HepG2 (cell line): ENCODE measurements at regions not wholly inside any gene's neighbourhood (a gene's known extent, or its start where the extent isn't known, plus 50 kb on each side); places are given as distances from the start of the nearest gene placed in this dataset.

Experiments used
- ATAC-seq: fragments of 200-7000 bp; cut with Tn5 transposase; 3 replicates; pipeline ENCODE4 v1.9.1; 2020; ENCODE audit warnings: mild to moderate bottlenecking, moderate library complexity
- BruUV-seq: library from RNA; stranded (reverse); fragments of 400-500 nt; replicated peaks from 2 replicates; lab custom pipeline; 2021; lab: Mats Ljungman, UMichigan
- CTCF ChIA-PET: fragments of 300-600 bp; formaldehyde crosslinking; extraction: SDS; loops from one replicate; lab custom pipeline; 2021; ENCODE audit warnings: low total read pairs, inconsistent platforms, low intra/inter-chr PET ratio; lab: Yijun Ruan, JAX
- POLR2A ChIA-PET: fragments of 350-600 bp; sonication (Branson Sonifier 250); formaldehyde crosslinking; loops from one replicate; lab custom pipeline; 2020; ENCODE audit warnings: antibody characterized with exemption, inconsistent platforms; lab: Yijun Ruan, JAX
- DNase-seq: peaks from one replicate; pipeline ENCODE4 v3.0.0-alpha.2; 2015; ENCODE audit warnings: low spot score
- FAIRE-seq: peaks from 3 replicates; lab custom pipeline; 2011; peaks lifted over from hg19 to GRCh38; lab: Jason Lieb, UNC
- H2AFZ ChIP-seq: one replicate; pipeline ENCODE4 v1.6.1; 2011; ENCODE audit warnings: low read length, inconsistent platforms
- H3K27ac ChIP-seq: fragments of 300-600 bp; 3 replicates; pipeline ENCODE4 v1.8.0; 2011; ENCODE audit warnings: mixed run types, mild to moderate bottlenecking, mixed read lengths, low read length, inconsistent platforms; ENCODE audit not compliant: insufficient read depth; ENCODE audit errors: extremely low read length
- H3K27me3 ChIP-seq, 2 experiments: fragments of 200-600 bp in 1 of 2; 2 replicates in 1 of 2; 3 replicates in 1 of 2; pipeline versions ENCODE4 v1.6.0 to v1.8.0; 2011; ENCODE audit warnings: low read length in 2 of 2, mild to moderate bottlenecking in 2 of 2, moderate library complexity in 2 of 2, inconsistent platforms in 1 of 2; ENCODE audit not compliant: insufficient read depth in 2 of 2, control insufficient read depth in 1 of 2
- H3K36me3 ChIP-seq, 2 experiments: fragments of 200-600 bp in 1 of 2; replicated peaks in 1 of 2; 2 replicates in 1 of 2; 3 replicates in 1 of 2; pipeline versions ENCODE4 v1.5.1 to v1.8.0; 2011; ENCODE audit warnings: low read length in 2 of 2, inconsistent platforms in 1 of 2; ENCODE audit not compliant: insufficient read depth in 2 of 2, control insufficient read depth in 1 of 2
- H3K4me1 ChIP-seq: 2 replicates; pipeline ENCODE4 v1.5.1; 2012; ENCODE audit warnings: low read length, inconsistent platforms; ENCODE audit not compliant: insufficient read depth
- H3K4me2 ChIP-seq: 2 replicates; pipeline ENCODE4 v1.6.0; 2011; ENCODE audit warnings: low read depth, low read length, inconsistent platforms
- H3K4me3 ChIP-seq, 3 experiments: fragments of 200-600 bp in 1 of 3; sonication (generic), shearing (Covaris generic) in 1 of 3; replicated peaks in 1 of 3; 2 replicates each; pipeline ENCODE4 v1.5.1; 2011 to 2016; ENCODE audit warnings: low read length in 3 of 3, inconsistent platforms in 2 of 3, low read depth in 2 of 3, mild to moderate bottlenecking in 2 of 3, control low read depth in 1 of 3, mixed read lengths in 1 of 3; ENCODE audit not compliant: insufficient read depth in 1 of 3
- H3K79me2 ChIP-seq: one replicate; pipeline ENCODE4 v1.6.1; 2011; ENCODE audit warnings: low read length, inconsistent platforms; ENCODE audit not compliant: insufficient read depth
- H3K9ac ChIP-seq: 2 replicates; pipeline ENCODE4 v1.6.0; 2011; ENCODE audit warnings: mild to moderate bottlenecking, low read depth, low read length, inconsistent platforms; ENCODE audit not compliant: insufficient read depth
- H3K9me3 ChIP-seq: 2 replicates; pipeline ENCODE4 v1.5.1; 2012; ENCODE audit warnings: mild to moderate bottlenecking, low read length
- H4K20me1 ChIP-seq: 2 replicates; pipeline ENCODE4 v1.6.0; 2011; ENCODE audit warnings: inconsistent platforms, mild to moderate bottlenecking, low read length, moderate library complexity; ENCODE audit not compliant: insufficient read depth
- E2F5 ChIP-seq: sonication (generic); formaldehyde crosslinking; conservative IDR thresholded peaks from 2 replicates; pipeline ENCODE4 v1.4.0; 2020; ENCODE audit warnings: missing genetic modification reagents
- EP300 ChIP-seq, 3 experiments: sonication (generic) in 1 of 3; formaldehyde crosslinking in 1 of 3; IDR thresholded peaks; 2 replicates each; pipeline versions ENCODE4 v1.5.1 to v1.6.1; 2011 to 2020; ENCODE audit warnings: low read depth in 2 of 3, low read length in 2 of 3, borderline replicate concordance in 1 of 3, improper control_type of control experiment in 1 of 3, mild to moderate bottlenecking in 1 of 3, missing genetic modification reagents in 1 of 3, moderate library complexity in 1 of 3
- ESRRA ChIP-seq: sonication (generic); formaldehyde crosslinking; IDR thresholded peaks from 2 replicates; pipeline ENCODE4 v1.5.1; 2020; ENCODE audit warnings: mild to moderate bottlenecking, low read depth, missing genetic modification reagents
- KLF9 ChIP-seq: IDR thresholded peaks from 2 replicates; pipeline ENCODE4 v1.6.1; 2016; ENCODE audit warnings: low read depth
- MAFF ChIP-seq: IDR thresholded peaks from 2 replicates; pipeline ENCODE4 v1.6.1; 2011; ENCODE audit warnings: low read depth, low read length, improper control_type of control experiment
- MAFK ChIP-seq, 2 experiments: IDR thresholded peaks in 1 of 2; conservative IDR thresholded peaks in 1 of 2; 2 replicates each; pipeline ENCODE4 v1.6.1; 2011; ENCODE audit warnings: improper control_type of control experiment in 2 of 2, low read length in 2 of 2
- MTA1 ChIP-seq: sonication (generic); formaldehyde crosslinking; IDR thresholded peaks from 2 replicates; pipeline ENCODE4 v1.4.0; 2020; ENCODE audit warnings: missing genetic modification reagents, mild to moderate bottlenecking, borderline replicate concordance
- NFKBIZ ChIP-seq: IDR thresholded peaks from 2 replicates; pipeline ENCODE4 v1.6.1; 2018; ENCODE audit warnings: missing genetic modification reagents, missing compliant biosample characterization
- SOX5 ChIP-seq: IDR thresholded peaks from 2 replicates; pipeline ENCODE4 v1.6.1; 2016; ENCODE audit warnings: borderline replicate concordance
- SRF ChIP-seq: IDR thresholded peaks from 2 replicates; pipeline ENCODE4 v1.6.1; 2011; ENCODE audit warnings: mild to moderate bottlenecking, low read depth, low read length, moderate library complexity
- STAG1 ChIP-seq: sonication (generic); formaldehyde crosslinking; IDR thresholded peaks from 2 replicates; pipeline ENCODE4 v1.4.0; 2020; ENCODE audit warnings: missing genetic modification reagents
- ZNF660 ChIP-seq: sonication (generic); formaldehyde crosslinking; IDR thresholded peaks from 2 replicates; pipeline ENCODE4 v1.5.1; 2020; ENCODE audit warnings: mild to moderate bottlenecking, low read depth, missing genetic modification reagents, borderline replicate concordance
- ZNF672 ChIP-seq: sonication (generic); formaldehyde crosslinking; IDR thresholded peaks from 2 replicates; pipeline ENCODE4 v1.8.1; 2022; ENCODE audit warnings: missing genetic modification reagents
- WGBS: methylation state at CpG from one replicate; pipeline ENCODE4 v1.1.6; 2017; ENCODE audit warnings: low lambda C conversion rate; 5-methylcytosine and 5-hydroxymethylcytosine counted together
- in situ Hi-C: cut with HindIII; loops from 2 replicates; pipeline ENCODE4 v1.10.0; 2017; ENCODE audit warnings: low pct_unique_long_range_greater_than_20kb; ENCODE audit not compliant: extremely low pct_ligation_motif_present
- intact Hi-C: fragments of 100-400 bp; cut with micrococcal nuclease; formaldehyde crosslinking; loops from one replicate; pipeline ENCODE4 v1.10.0; 2022; ENCODE audit not compliant: unreplicated experiment
- TF ChIP-seq, protein P1 (sequence below): IDR thresholded peaks from 2 replicates; pipeline ENCODE4 v1.6.1; 2018; ENCODE audit warnings: missing genetic modification reagents, mild to moderate bottlenecking, missing compliant biosample characterization

DNA sequence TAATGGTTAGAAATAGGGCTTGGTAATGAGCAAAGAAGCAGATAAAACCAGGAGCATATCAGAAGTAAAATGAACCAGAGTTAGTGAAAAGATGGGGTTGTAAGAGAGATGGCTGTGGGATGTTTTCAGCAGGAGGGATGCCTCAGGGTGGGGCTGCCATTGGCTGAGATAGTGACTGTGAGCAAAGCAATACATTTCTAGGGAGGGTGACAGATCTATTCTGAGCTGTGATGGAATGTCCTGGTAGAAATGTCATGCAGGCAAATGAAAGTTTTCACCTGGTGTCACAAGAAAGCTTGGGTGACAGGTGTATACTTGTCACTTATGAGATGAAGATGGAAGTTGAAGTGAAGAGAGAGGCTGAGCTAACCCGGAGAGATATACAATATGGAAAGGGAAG lies 435.9 kb downstream of the TNS3 start:
- H3K4me3 ChIP-seq: no peak overlapping the region
- FAIRE-seq (no peak), ATAC-seq (no peak), DNase-seq (no peak)
- BruUV-seq: no TSS peak
- no peaks in the 10 kb centered on the region for H4K20me1 ChIP-seq
- H3K79me2 ChIP-seq: no peaks in the 10 kb centered on the region
- no peaks in the 10 kb centered on the region for H3K36me3 ChIP-seq
- CTCF ChIA-PET: no interaction called here
- 89% methylated on average over 1 of the region's 1 CpG for WGBS
- in situ Hi-C loops (no loop called here), intact Hi-C loops (no loop called here)
- no peak overlapping the region for H3K27ac ChIP-seq
- no peak overlapping the region for H3K4me2 ChIP-seq
- TF ChIP-seq KLF9 (CRISPR knock-in tag): no peak
- TF ChIP-seq, protein P1, sequence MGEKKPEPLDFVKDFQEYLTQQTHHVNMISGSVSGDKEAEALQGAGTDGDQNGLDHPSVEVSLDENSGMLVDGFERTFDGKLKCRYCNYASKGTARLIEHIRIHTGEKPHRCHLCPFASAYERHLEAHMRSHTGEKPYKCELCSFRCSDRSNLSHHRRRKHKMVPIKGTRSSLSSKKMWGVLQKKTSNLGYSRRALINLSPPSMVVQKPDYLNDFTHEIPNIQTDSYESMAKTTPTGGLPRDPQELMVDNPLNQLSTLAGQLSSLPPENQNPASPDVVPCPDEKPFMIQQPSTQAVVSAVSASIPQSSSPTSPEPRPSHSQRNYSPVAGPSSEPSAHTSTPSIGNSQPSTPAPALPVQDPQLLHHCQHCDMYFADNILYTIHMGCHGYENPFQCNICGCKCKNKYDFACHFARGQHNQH (CRISPR knock-in tag): no peak
- TF ChIP-seq SRF: no peak
- no peak for TF ChIP-seq E2F5 (CRISPR knock-in tag)
- H2AFZ ChIP-seq: no peak overlapping the region
- H3K4me1 ChIP-seq: peaks cover 33% of the 10 kb centered on the region
- no peak overlapping the region for H3K9ac ChIP-seq
- H3K9me3 ChIP-seq: no peaks in the 10 kb centered on the region
- POLR2A ChIA-PET: no interaction called here
- H3K27me3 ChIP-seq: 0 out of 5 replicates have a peak, but pooled peaks cover 0 to 4% of the 10 kb centered on the region in 2 experiments

- POLR2A ChIA-PET: no interaction called here
- TF ChIP-seq ZNF660: no peak
- TF ChIP-seq MAFF: peak; percentile 77
- no peak for TF ChIP-seq NFKBIZ (CRISPR knock-in tag)
- no peak for TF ChIP-seq EP300 (IDR thresholded peaks at IDR 0.05; ENCODE audit: low read depth in 2 of 2, low read length in 2 of 2)
- TF ChIP-seq EP300 (CRISPR knock-in tag; IDR thresholded peaks at IDR 0.05; ENCODE audit: borderline replicate concordance): no peak
- TF ChIP-seq STAG1 (CRISPR knock-in tag): no peak
- TF ChIP-seq MTA1: no peak
- no peak for TF ChIP-seq SOX5 (CRISPR knock-in tag)
- no peak for TF ChIP-seq ESRRA (CRISPR knock-in tag)
- TF ChIP-seq MAFK (conservative IDR thresholded peaks at IDR 0.05 in 1 of 2, IDR thresholded peaks at IDR 0.05 in 1 of 2; ENCODE audit: low read length in 2 of 2): peak; percentile 71 to 87
- TF ChIP-seq ZNF672 (CRISPR knock-in tag): no peak
These were observed 436.7 kb downstream of the TNS3 start for GRCh38 chr7:47145186-47145725.

More at GRCh38 chr7:47145186-47145725, 436.7 kb downstream of the TNS3 start:
- Histone ChIP-seq H3K9me3 (no peaks in the 10 kb centered on the region), H3K36me3 (no peaks in the 10 kb centered on the region), H4K20me1 (no peaks in the 10 kb centered on the region), H3K4me2 (no peak overlapping the region), H3K27ac (no peak overlapping the region), H3K4me1 (peaks cover 33% of the 10 kb centered on the region), H3K79me2 (no peaks in the 10 kb centered on the region), H3K9ac (no peak overlapping the region), H3K4me3 (no peak overlapping the region), H2AFZ (no peak overlapping the region), H3K27me3 (0 out of 5 replicates have a peak, but pooled peaks cover 0 to 4% of the 10 kb centered on the region in 2 experiments)
- in situ Hi-C loops (no loop called here), intact Hi-C loops (no loop called here)
- no TSS peak for BruUV-seq
- CTCF ChIA-PET: no interaction called here
- no peak for ATAC-seq
- DNase-seq: no peak
- no peak for FAIRE-seq
- WGBS: 22% methylated on average over 1 of the region's 1 CpG
